GM18505 (cell line): ENCODE measurements at regions not wholly inside any gene's neighbourhood (a gene's known extent, or its start where the extent isn't known, plus 50 kb on each side); places are given as distances from the start of the nearest gene placed in this dataset.

Source experiments
- ATAC-seq: cut with Tn5 transposase; IDR thresholded peaks from one replicate; pipeline ENCODE4 v1.9.1; 2021; ENCODE audit not compliant: unreplicated experiment
- POLR2A ChIP-seq: IDR thresholded peaks from 4 replicates; pipeline ENCODE4 v1.6.1; 2011; ENCODE audit warnings: borderline replicate concordance; ENCODE audit not compliant: insufficient read depth, insufficient read length; ENCODE audit errors: extremely low read depth

DNA sequence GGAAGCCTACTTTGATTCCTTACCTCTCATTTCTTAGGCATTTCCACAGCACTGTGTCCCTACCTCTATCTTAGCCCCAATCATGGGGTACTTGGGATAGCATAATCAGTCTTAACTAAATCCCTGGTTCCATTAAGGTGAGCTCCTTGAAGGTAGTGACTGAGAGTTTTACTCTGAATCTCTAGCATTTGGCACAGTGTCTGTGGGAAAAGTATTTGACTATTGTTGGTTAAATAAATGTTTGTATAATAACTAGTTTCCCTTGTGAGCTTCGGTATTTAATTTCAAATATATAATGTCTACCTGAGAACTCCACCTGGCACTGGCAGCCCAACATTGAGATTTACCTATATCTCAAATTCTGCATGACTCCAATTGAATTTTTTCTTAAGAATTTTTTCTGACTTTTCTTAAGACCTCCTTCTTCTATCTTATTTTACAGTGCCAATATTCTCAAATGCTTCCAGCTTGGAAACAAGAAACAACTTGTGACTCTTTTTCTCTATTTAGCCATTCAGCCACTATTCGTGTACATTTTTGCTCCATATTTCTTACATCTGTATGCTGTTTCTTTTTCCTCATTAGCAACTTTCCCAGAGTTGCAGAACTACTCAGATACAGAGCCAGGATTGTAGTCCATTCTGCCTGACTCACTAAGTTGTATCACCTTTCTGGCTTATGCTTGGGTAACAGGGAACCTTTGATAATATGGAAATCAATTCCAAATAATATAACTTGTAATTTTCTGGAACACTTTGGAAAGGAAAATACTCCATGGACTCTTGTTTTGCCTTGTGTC, 214.0 kb upstream of the NT5C1B start:
- no peak for ATAC-seq
- TF ChIP-seq POLR2A = no peak

DNA sequence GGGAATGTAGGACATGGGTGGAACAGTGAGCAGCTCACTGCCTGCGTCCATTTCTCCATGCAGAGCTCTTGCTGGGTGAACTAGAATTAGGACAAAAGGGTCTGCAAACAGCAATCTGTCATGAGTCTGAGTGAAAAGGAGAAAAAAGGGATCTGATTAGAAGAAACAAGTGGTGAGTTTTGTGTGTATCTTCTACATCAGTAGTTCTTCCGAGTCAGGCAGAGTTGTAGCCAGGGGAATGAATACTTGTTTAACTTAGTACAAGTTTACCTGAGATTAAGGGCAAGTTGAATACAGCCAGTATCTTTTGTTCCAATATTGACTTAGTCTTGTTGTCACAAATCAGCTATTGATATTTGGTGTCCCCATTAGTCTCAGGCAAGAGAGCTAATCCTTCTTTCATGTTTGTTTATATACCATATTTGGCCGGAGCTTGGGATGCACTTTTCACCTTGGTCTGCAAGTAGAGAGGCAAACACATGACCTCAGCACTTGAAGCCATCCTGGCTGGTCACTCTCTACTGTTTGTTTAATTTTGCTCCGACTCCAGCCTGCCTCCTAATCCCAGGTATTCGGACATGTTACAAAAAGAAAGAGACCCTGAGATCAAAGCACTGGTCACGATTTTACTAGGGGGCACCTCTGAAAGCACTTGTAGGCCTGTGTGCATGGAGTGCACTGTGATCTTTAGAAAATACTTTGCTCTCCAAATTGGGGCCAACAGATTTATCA, 211.0 kb upstream of the NT5C1B start:
- no peak for ATAC-seq
- TF ChIP-seq POLR2A = no peak

DNA sequence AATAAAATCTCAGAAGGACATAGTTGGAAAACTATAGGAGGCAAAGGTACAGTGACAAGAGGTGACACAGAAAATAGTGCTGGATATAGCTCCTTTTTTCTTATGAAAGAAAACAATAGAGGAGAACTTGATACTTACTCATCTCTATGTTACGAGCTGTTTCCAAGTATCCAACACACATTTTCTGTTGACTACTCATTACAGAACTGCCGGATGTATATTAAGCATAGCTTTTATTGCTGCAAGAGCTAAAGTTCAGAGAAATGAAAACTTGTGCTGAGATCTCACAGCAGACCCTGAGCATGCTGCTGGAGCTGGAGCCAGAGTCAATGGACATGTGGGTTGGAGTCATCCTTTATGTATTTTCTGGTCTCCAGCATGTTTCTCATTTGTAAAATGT, 210.0 kb upstream of the NT5C1B start:
- ATAC-seq = no peak

DNA sequence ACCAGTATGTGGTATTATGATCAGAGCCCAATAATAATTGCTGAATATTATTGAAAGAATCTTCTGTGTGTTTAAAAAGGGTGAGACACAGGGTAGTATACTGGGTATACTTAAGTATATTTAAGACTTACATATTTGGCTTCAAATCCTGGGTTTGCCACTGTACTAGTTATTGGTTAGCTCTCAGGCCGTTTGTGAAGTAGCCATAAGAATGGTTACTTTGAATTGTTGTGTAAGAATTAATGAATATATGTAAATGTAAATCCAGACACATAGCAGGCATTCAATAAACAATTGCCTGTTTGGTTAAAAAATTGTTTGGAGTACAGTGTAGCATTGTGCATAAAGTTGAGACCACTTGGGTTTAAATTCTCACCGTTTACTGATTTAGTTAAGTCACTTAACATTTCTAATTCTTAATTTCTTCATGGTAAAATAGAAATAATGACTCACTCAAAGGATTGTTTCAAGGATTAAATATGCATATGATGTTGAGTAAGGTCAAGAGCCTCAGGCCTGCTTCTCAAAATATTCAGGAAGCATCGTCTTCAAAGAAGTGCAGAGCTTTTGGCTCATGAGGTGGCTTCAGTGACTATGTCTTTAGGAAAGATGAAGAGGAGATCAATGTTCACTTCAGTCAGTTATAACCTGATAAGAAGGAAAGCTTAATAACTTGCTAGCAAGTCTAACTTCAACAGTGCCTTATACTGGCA, 207.9 kb upstream of the NT5C1B start:
- TF ChIP-seq POLR2A = no peak
- ATAC-seq = no peak

More for the DNA sequence above, 210.0 kb upstream of the NT5C1B start:
- no peak for TF ChIP-seq POLR2A

DNA sequence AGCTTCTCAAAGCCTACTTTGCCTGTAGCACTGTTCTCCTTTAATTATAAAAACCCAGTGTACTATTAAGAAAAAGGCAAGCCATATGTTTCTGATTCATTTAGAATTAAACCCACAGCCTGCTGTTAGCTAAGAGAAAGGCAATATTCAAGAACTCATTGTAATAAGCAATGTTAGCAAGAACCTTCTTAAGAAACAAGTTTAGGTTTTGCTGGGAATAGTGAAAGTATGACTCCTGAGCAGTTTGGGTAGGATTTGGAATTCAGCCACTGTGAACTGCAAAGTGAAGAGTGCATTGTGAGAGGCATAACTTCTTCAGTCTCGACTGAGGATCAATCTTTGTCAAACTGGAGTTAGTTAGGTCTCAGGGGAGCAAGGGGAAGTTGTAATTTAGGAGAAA, 206.5 kb upstream of the NT5C1B start:
- ATAC-seq = no peak
- no peak for TF ChIP-seq POLR2A

- TF ChIP-seq POLR2A = no peak
- ATAC-seq = no peak
These were observed 203.3 kb upstream of the NT5C1B start for GRCh38 chr2:18792684-18793083.

DNA sequence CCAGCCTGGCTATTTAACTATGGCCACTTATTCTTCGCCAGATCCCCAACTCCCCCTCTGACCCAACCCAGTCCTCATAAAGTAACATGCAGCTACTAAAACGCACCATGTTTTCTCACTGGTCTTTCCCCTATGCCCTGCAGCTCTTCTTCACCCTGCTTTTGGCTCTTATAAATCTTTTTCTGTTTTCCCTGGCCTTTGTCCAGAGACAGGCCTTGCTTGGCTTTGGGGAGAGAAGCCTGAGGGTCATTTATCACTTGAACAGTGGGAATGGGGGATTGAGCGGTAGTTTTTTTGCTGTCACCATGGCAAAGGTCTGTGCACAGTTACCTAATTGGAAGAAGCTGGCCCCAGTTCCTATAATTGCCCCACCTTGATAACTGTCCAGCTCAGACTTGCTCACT, 202.9 kb upstream of the NT5C1B start:
- ATAC-seq = no peak
- TF ChIP-seq POLR2A = no peak

DNA sequence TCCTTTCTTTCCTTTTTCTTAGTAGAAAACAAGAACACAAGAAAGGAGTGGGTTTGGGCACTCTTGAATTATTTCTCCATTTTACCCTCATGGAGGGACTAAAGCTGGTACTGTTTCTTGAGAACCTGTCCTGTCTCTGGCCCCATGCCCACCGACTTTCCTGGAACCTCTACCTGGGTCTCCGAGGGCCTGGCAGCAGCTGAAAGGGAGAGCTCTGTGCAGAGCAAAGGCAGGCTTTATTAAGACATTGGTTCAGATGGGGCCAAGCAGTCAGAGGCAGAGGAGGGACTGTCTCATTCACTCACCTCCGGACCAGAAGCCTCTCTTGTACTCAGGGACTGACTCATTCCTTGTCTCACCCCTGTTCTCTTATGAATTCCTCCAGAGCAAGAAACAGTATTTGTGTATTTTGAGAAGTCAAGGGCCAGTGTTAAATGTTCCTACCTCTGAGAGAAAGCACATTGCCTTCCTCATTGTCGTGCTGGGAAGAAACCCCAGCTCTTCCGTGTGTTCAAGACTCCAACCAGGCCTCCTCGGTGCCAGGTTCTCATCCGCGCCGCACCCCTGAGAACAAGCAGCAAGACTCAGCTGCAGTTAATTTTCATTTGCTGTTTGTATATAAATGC, 201.9 kb upstream of the NT5C1B start:
- TF ChIP-seq POLR2A = no peak
- ATAC-seq = no peak

DNA sequence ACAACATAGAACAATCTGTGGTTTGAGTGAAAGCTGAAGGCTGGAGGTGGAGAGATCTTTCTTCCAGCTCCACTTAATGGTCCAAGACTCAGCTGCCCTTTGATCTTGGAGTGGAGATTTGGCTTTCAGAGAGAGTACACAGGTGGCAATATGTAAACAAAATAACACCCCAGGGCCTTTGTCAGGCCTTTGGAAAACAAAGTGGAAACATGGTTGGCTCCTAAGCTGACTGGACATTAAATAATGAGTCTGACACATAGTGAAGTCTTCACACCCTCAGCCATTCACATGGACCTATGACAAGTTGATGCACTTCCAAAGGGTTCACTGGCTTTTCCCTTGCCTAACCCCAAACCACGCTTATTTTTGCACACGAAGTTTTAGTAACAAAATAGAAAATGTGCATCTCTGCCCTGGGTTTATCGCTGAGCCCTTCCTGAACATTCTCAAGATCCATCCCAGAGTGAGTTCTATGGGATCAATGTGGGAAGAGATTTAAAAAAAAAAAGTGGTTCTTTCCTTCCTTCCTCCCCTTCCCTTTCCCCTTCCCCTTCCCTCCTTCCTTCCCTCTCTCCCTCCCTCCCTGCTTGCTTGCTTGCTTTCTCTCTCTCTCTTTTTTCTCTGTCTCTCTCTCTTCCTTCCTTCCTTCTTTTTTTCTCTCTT, 201.3 kb upstream of the NT5C1B start:
- ATAC-seq = no peak
- TF ChIP-seq POLR2A = no peak

DNA sequence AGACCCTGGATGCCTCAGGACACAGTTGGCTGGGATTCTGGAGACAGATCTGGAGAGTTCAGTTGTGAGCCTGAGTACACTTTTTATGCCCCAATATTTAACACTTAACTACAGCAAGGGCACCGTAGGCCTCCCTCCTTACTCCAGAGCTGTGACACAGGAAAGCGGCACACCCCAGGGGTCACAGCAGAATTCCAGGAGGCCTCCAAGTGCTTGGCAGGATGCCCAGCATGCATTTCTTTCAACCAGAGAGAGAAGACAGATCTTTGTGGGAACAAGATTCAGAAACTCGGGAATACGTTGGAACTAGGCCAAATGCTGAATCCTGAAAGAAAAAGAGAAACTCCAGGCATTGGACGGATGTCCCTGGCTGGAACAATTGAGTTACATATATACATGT, 199.2 kb upstream of the NT5C1B start:
- no peak for TF ChIP-seq POLR2A
- ATAC-seq = no peak

GRCh38 chr2:18787726-18788125, 198.4 kb upstream of the NT5C1B start:
- ATAC-seq = no peak

DNA sequence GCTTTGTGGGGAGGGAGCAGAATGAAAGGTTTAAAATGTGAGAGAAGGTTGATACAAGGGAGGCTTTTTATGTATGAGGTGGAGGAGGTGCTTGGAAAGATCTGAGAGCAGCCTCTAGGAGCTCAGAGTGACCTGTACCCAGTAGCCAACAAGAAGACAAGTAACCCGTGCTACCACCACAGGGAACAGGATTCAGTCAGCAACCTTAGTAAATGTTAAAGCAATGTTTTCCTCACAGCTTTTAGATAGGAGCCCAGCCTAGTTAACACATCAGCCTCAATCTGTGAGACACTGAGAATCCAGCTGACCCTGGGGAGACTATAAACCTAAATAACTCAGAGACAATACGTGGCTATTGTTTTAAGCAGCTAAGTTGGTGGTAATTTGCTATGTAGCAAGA, 194.9 kb upstream of the NT5C1B start:
- no peak for ATAC-seq
- TF ChIP-seq POLR2A = no peak

More at GRCh38 chr2:18787726-18788125, 198.4 kb upstream of the NT5C1B start:
- no peak for TF ChIP-seq POLR2A

GRCh38 chr2:18781541-18782280, 192.3 kb upstream of the NT5C1B start:
- TF ChIP-seq POLR2A = no peak
- no peak for ATAC-seq

- ATAC-seq = no peak
- TF ChIP-seq POLR2A = no peak
These were observed 188.0 kb upstream of the NT5C1B start for GRCh38 chr2:18777250-18777812.
